ENCODE measurements at regions not wholly inside any gene's neighbourhood (a gene's known extent, or its start where the extent isn't known, plus 50 kb on each side); places are given as distances from the start of the nearest gene placed in this dataset.

DNA sequence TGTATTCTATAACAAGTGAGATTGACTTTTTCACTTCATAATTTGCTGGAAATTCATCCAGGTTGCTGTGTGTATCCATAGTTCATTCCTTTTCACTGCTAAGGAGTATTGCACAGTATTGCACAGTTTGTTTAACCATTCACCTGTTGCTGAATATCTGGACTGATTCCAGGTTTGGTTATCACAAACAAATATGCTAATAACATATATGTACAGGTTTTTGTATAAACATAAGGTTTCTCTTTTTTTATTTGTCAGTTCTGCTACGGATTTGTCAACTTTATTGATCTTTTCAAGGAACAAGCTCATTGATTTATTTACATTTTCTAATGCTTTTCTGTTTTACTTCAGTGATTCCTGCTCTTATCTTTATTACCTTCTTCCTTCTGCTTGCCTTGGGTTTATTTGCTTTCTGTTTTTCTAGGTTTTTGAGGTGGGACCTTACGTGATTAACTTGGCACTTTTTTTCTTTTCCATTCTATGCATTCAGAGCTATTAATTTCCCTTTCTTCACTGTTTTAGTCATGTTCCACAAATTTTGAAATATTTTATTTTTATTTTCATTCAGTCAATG, 117.0 kb upstream of the OGFRL1 start (continued):
- TF ChIP-seq PRDM6 (tag by site-specific recombination; IDR thresholded peaks at IDR 0.05): peak; percentile 87

- CTCF ChIA-PET: interaction anchor here (0.6 kb wide), 1 partner anchor 95 kb away, joined by 4 read pairs; no protein-coding TSS in a partner anchor
- TF ChIP-seq ZFHX2 (tag by site-specific recombination; conservative IDR thresholded peaks at IDR 0.05) (no peak), ZNF394 (tag by site-specific recombination; IDR thresholded peaks at IDR 0.05; ENCODE audit: borderline replicate concordance) (no peak), ZNF510 (tag by site-specific recombination; IDR thresholded peaks at IDR 0.05; ENCODE audit: insufficient replicate concordance) (no peak), ZNF830 (tag by site-specific recombination; IDR thresholded peaks at IDR 0.05; ENCODE audit: low read depth) (no peak), ZNF274 (IDR thresholded peaks at IDR 0.05; ENCODE audit: low read length) (no peak), ZNF274 (tag by site-specific recombination; IDR thresholded peaks at IDR 0.05; ENCODE audit: borderline replicate concordance) (no peak), ZNF302 (tag by site-specific recombination; IDR thresholded peaks at IDR 0.05; ENCODE audit: low read depth) (no peak), ZNF37A (tag by site-specific recombination; IDR thresholded peaks at IDR 0.05) (no peak)
- TF ChIP-seq, protein P1, sequence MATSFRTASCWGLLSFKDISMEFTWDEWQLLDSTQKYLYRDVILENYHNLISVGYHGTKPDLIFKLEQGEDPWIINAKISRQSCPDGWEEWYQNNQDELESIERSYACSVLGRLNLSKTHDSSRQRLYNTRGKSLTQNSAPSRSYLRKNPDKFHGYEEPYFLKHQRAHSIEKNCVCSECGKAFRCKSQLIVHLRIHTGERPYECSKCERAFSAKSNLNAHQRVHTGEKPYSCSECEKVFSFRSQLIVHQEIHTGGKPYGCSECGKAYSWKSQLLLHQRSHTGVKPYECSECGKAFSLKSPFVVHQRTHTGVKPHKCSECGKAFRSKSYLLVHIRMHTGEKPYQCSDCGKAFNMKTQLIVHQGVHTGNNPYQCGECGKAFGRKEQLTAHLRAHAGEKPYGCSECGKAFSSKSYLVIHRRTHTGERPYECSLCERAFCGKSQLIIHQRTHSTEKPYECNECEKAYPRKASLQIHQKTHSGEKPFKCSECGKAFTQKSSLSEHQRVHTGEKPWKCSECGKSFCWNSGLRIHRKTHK (tag by site-specific recombination; IDR thresholded peaks at IDR 0.05): no peak
- TF ChIP-seq, protein P2, sequence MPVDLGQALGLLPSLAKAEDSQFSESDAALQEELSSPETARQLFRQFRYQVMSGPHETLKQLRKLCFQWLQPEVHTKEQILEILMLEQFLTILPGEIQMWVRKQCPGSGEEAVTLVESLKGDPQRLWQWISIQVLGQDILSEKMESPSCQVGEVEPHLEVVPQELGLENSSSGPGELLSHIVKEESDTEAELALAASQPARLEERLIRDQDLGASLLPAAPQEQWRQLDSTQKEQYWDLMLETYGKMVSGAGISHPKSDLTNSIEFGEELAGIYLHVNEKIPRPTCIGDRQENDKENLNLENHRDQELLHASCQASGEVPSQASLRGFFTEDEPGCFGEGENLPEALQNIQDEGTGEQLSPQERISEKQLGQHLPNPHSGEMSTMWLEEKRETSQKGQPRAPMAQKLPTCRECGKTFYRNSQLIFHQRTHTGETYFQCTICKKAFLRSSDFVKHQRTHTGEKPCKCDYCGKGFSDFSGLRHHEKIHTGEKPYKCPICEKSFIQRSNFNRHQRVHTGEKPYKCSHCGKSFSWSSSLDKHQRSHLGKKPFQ (tag by site-specific recombination; IDR thresholded peaks at IDR 0.05): no peak
- Histone ChIP-seq H3K9me3 (ENCODE audit: control insufficient read depth, insufficient read depth, low read depth, low read length) (no peaks in the 10 kb centered on the region), H3K4me3 (ENCODE audit: low read depth, low read length) (no peak overlapping the region), H3K4me1 (ENCODE audit: control insufficient read depth, insufficient read depth, low read length) (no peaks in the 10 kb centered on the region), H3K27ac (ENCODE audit: extremely low read depth, low read depth, low read length) (no peak overlapping the region), H3K36me3 (ENCODE audit: control insufficient read depth in 2 of 2, insufficient read depth in 1 of 2, low read length in 2 of 2) (no peaks in the 10 kb centered on the region)
- POLR2A ChIA-PET: no interaction called here
These were observed 109.2 kb upstream of the OGFRL1 start for GRCh38 chr6:71179249-71179885.

DNA sequence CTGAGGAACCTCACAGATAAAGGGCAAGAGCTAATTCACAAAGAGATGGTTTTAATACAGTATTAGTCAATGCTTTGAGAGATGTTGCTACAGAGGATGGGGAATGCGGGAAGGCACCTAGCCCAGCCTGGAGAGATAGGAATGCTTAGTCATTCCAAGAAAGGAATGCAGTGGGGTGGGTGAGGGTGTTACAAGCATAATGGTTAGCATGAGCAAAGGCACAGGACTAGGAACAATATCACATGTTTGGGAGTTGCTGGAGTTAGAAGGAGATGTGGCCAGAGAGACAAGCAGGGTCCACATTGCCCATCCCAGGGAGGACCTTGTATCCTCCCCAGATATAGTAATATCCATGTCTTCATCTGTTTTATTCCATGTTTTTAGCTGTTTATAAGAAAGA, 107.0 kb upstream of the OGFRL1 start:
- no peak overlapping the region for H3K4me3 ChIP-seq (ENCODE audit: low read depth, low read length)
- ChIA-PET POLR2A (no interaction called here), CTCF (interaction anchor here (0.6 to 1.4 kb wide), 3 partner anchors 9 to 960 kb away, joined by 3 to 5 read pairs (median 4); no protein-coding TSS in a partner anchor)
- H3K9me3 ChIP-seq (ENCODE audit: control insufficient read depth, insufficient read depth, low read depth, low read length): no peaks in the 10 kb centered on the region
- H3K27ac ChIP-seq (ENCODE audit: extremely low read depth, low read depth, low read length): no peak overlapping the region
- H3K4me1 ChIP-seq (ENCODE audit: control insufficient read depth, insufficient read depth, low read length): no peaks in the 10 kb centered on the region
- H3K36me3 ChIP-seq (ENCODE audit: control insufficient read depth in 2 of 2, insufficient read depth in 1 of 2, low read length in 2 of 2): no peaks in the 10 kb centered on the region
- TF ChIP-seq ZNF239 (tag by site-specific recombination; IDR thresholded peaks at IDR 0.05) (no peak), ZNF600 (tag by site-specific recombination; IDR thresholded peaks at IDR 0.05) (no peak), ZNF626 (tag by site-specific recombination; IDR thresholded peaks at IDR 0.05) (no peak), ZBTB21 (tag by site-specific recombination; IDR thresholded peaks at IDR 0.05) (no peak), KLF9 (tag by site-specific recombination; IDR thresholded peaks at IDR 0.05; ENCODE audit: low read depth) (no peak), MYNN (tag by site-specific recombination; IDR thresholded peaks at IDR 0.05; ENCODE audit: borderline replicate concordance) (no peak), ZNF670 (tag by site-specific recombination; IDR thresholded peaks at IDR 0.05; ENCODE audit: low read depth) (no peak), ZBTB49 (tag by site-specific recombination; IDR thresholded peaks at IDR 0.05; ENCODE audit: low read depth) (no peak), ZFP3 (tag by site-specific recombination; IDR thresholded peaks at IDR 0.05; ENCODE audit: low read depth) (no peak), ZXDB (tag by site-specific recombination; IDR thresholded peaks at IDR 0.05) (no peak), ZNF398 (tag by site-specific recombination; IDR thresholded peaks at IDR 0.05) (no peak), ZIC2 (tag by site-specific recombination; IDR thresholded peaks at IDR 0.05) (no peak), MZF1 (tag by site-specific recombination; IDR thresholded peaks at IDR 0.05; ENCODE audit: borderline replicate concordance) (no peak)

Measured in HEK293 (cell line).